Right lung (tissue), 2 donors: ENCODE measurements at regions not wholly inside any gene's neighbourhood (a gene's known extent, or its start where the extent isn't known, plus 50 kb on each side); places are given as distances from the start of the nearest gene placed in this dataset.
"Not testable (repeated sequence)": the region's sequence is repeated elsewhere in the genome, so short reads cannot be mapped to it uniquely, and the experiment has no call there.

Experiments used
- DNase-seq, 2 donors: peaks; one replicate each; pipeline ENCODE4 v3.0.0-alpha.2; 2013

GRCh38 chr5:117149312-117149711 lies 574.7 kb upstream of the SEMA6A start:
- DNase-seq = no peak

GRCh38 chr5:117144086-117144485 lies 569.5 kb upstream of the SEMA6A start:
- DNase-seq = peak; percentile 16 to 21

- no peak for DNase-seq
Measured at GRCh38 chr5:117143406-117143805, 568.8 kb upstream of the SEMA6A start.

- DNase-seq = no peak
Measured at GRCh38 chr5:117138523-117138922, 563.9 kb upstream of the SEMA6A start.

GRCh38 chr5:117135851-117136250 lies 561.2 kb upstream of the SEMA6A start:
- DNase-seq = no peak

GRCh38 chr5:117133198-117133597 lies 558.6 kb upstream of the SEMA6A start:
- DNase-seq = no peak

GRCh38 chr5:117131876-117132275 lies 557.3 kb upstream of the SEMA6A start:
- no peak for DNase-seq

- no peak for DNase-seq
Measured at GRCh38 chr5:117131048-117131679, 556.5 kb upstream of the SEMA6A start.

- no peak for DNase-seq
Measured at GRCh38 chr5:117118499-117118898, 543.9 kb upstream of the SEMA6A start.

GRCh38 chr5:117117314-117117713 lies 542.7 kb upstream of the SEMA6A start:
- not testable (repeated sequence) for DNase-seq

- no peak for DNase-seq
Measured at GRCh38 chr5:117110548-117110947, 535.9 kb upstream of the SEMA6A start.

GRCh38 chr5:117107859-117108258 lies 533.2 kb upstream of the SEMA6A start:
- DNase-seq = no peak

GRCh38 chr5:117103703-117104102 lies 529.1 kb upstream of the SEMA6A start:
- DNase-seq = no peak

GRCh38 chr5:117102591-117102990 lies 528.0 kb upstream of the SEMA6A start:
- DNase-seq = no peak

GRCh38 chr5:117100176-117100575 lies 525.6 kb upstream of the SEMA6A start:
- no peak for DNase-seq

GRCh38 chr5:117098094-117098493 lies 523.5 kb upstream of the SEMA6A start:
- DNase-seq = no peak

- DNase-seq = no peak
Measured at GRCh38 chr5:117095346-117096332, 521.0 kb upstream of the SEMA6A start.

GRCh38 chr5:117094114-117094815 lies 519.6 kb upstream of the SEMA6A start:
- no peak for DNase-seq

- DNase-seq = no peak
Measured at GRCh38 chr5:117093653-117094052, 519.0 kb upstream of the SEMA6A start.

- no peak for DNase-seq
Measured at GRCh38 chr5:117089001-117089400, 514.4 kb upstream of the SEMA6A start.

GRCh38 chr5:117088176-117088575 lies 513.6 kb upstream of the SEMA6A start:
- DNase-seq = no peak

GRCh38 chr5:117084067-117084466 lies 509.4 kb upstream of the SEMA6A start:
- DNase-seq = no peak
